SU-DHL-6 (cell line): ENCODE measurements at regions not wholly inside any gene's neighbourhood (a gene's known extent, or its start where the extent isn't known, plus 50 kb on each side); places are given as distances from the start of the nearest gene placed in this dataset.
"Not testable (repeated sequence)": the region's sequence is repeated elsewhere in the genome, so short reads cannot be mapped to it uniquely, and the experiment has no call there.

Source experiments
- CTCF ChIP-seq: fragments of 200-600 bp; sonication (generic); IDR thresholded peaks from one replicate; pipeline ENCODE4 v1.5.1; 2017; ENCODE audit warnings: antibody characterized with exemption, mild to moderate bottlenecking, low read length, moderate library complexity; ENCODE audit not compliant: insufficient read depth, poor library complexity, severe bottlenecking
- EZH2phosphoT487 ChIP-seq: fragments of 200-600 bp; sonication (generic), shearing (Covaris generic); conservative IDR thresholded peaks from 2 replicates; pipeline ENCODE4 v1.6.1; 2018; ENCODE audit warnings: mild to moderate bottlenecking, antibody characterized with exemption, low read length, moderate library complexity, mixed read lengths

GRCh38 chr4:57173136-57173535 lies 63.0 kb upstream of the IGFBP7 start:
- TF ChIP-seq CTCF, EZH2phosphoT487: not testable (repeated sequence)
